KMS-11 (cell line): ENCODE measurements at regions not wholly inside any gene's neighbourhood (a gene's known extent, or its start where the extent isn't known, plus 50 kb on each side); places are given as distances from the start of the nearest gene placed in this dataset.

Source experiments
- H2AFZ ChIP-seq: fragments of 200-600 bp; sonication (generic); 2 replicates; pipeline ENCODE4 v1.6.1; 2016; ENCODE audit warnings: antibody characterized with exemption, mixed run types, low read depth
- H3K27ac ChIP-seq: fragments of 200-600 bp; sonication (generic); 2 replicates; pipeline ENCODE4 v1.6.1; 2016; ENCODE audit warnings: mild to moderate bottlenecking, mixed run types
- H3K27me3 ChIP-seq: fragments of 200-600 bp; sonication (generic); 2 replicates; pipeline ENCODE4 v1.6.1; 2017; ENCODE audit warnings: mild to moderate bottlenecking, low read depth, mixed run types, moderate library complexity; ENCODE audit not compliant: insufficient read depth
- H3K36me3 ChIP-seq: fragments of 200-600 bp; sonication (generic); 2 replicates; pipeline ENCODE4 v1.6.1; 2017; ENCODE audit warnings: mild to moderate bottlenecking, mixed run types; ENCODE audit not compliant: insufficient read depth
- H3K4me1 ChIP-seq: fragments of 200-600 bp; sonication (generic); 2 replicates; pipeline ENCODE4 v1.6.1; 2016; ENCODE audit warnings: mild to moderate bottlenecking, low read depth, mixed run types; ENCODE audit not compliant: poor library complexity, severe bottlenecking
- H3K4me2 ChIP-seq: fragments of 200-600 bp; sonication (generic); 2 replicates; pipeline ENCODE4 v1.7.0; 2016; ENCODE audit warnings: mild to moderate bottlenecking, mixed run types
- H3K4me3 ChIP-seq: fragments of 200-600 bp; sonication (generic); IDR thresholded peaks from 2 replicates; pipeline ENCODE4 v1.6.1; 2017; ENCODE audit warnings: low read depth, low read length, mixed read lengths; ENCODE audit not compliant: insufficient read depth
- H3K79me2 ChIP-seq: fragments of 200-600 bp; sonication (generic); 2 replicates; pipeline ENCODE4 v1.6.1; 2016; ENCODE audit warnings: low read depth, mixed run types; ENCODE audit not compliant: insufficient read depth
- H3K9ac ChIP-seq: fragments of 200-600 bp; sonication (generic); 2 replicates; pipeline ENCODE4 v1.6.1; 2016; ENCODE audit warnings: mild to moderate bottlenecking, mixed run types
- H4K20me1 ChIP-seq: fragments of 200-600 bp; sonication (generic); 2 replicates; pipeline ENCODE4 v1.6.1; 2016; ENCODE audit warnings: mild to moderate bottlenecking, mixed run types; ENCODE audit not compliant: insufficient read depth
- TF ChIP-seq, protein P1 (sequence below): fragments of 200-600 bp; sonication (generic); conservative IDR thresholded peaks from 2 replicates; pipeline ENCODE4 v1.6.1; 2017; ENCODE audit warnings: low read depth, mild to moderate bottlenecking, antibody characterized with exemption, low read length, moderate library complexity, mixed read lengths

DNA sequence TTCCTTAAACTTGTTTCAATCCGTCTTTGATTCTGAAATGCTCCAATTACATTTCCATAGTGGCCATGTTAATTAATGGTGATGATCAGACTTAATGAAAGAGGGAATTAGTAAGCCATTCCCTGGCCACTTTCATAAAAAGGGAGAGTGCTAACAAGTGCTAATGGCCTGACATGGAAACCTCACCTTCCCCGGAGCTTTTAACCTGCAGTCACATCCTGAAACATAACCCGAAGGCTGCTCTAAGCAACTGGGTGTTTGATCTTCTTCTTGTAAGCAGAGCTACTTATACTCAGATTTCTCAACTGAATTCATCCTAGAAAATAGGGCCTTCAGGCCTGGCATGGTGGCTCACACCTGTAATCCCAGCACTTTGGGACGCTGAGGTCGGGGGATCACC, 67.1 kb upstream of the ZMYND8 start:
- H3K4me3 ChIP-seq, result no peak overlapping the region
- H3K9ac ChIP-seq, result no peak overlapping the region
- H3K27ac ChIP-seq, result no peak overlapping the region
- no peaks in the 10 kb centered on the region for H3K36me3 ChIP-seq
- no peaks in the 10 kb centered on the region for H3K4me1 ChIP-seq
- no peaks in the 10 kb centered on the region for H3K27me3 ChIP-seq
- H2AFZ ChIP-seq, result no peak overlapping the region
- H4K20me1 ChIP-seq, result no peaks in the 10 kb centered on the region
- H3K79me2 ChIP-seq, result no peaks in the 10 kb centered on the region
- TF ChIP-seq, protein P1, sequence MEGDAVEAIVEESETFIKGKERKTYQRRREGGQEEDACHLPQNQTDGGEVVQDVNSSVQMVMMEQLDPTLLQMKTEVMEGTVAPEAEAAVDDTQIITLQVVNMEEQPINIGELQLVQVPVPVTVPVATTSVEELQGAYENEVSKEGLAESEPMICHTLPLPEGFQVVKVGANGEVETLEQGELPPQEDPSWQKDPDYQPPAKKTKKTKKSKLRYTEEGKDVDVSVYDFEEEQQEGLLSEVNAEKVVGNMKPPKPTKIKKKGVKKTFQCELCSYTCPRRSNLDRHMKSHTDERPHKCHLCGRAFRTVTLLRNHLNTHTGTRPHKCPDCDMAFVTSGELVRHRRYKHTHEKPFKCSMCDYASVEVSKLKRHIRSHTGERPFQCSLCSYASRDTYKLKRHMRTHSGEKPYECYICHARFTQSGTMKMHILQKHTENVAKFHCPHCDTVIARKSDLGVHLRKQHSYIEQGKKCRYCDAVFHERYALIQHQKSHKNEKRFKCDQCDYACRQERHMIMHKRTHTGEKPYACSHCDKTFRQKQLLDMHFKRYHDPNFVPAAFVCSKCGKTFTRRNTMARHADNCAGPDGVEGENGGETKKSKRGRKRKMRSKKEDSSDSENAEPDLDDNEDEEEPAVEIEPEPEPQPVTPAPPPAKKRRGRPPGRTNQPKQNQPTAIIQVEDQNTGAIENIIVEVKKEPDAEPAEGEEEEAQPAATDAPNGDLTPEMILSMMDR, result no peak
- H3K4me2 ChIP-seq, result no peak overlapping the region

DNA sequence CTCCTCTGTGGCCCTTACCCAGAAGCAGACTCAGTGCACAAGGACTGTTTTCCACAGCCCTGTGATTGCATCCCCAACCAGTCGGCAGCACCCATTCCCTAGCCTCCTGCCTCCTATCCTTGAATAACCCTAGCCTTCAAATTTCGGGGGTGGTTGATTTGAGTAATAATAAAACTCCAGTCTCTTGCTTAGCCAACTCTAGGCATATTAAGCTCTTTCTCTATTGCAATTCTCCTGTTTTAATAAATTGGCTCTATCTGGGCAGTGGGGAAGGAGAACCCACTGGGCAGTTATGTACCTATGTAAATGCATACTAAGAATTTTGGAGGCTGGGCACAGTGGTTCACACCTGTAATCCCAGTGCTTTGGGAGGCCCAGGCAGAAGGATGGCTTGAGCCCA, 70.6 kb upstream of the ZMYND8 start:
- Histone ChIP-seq H2AFZ (no peak overlapping the region), H3K4me1 (no peaks in the 10 kb centered on the region), H3K9ac (no peak overlapping the region), H4K20me1 (no peaks in the 10 kb centered on the region), H3K27me3 (no peaks in the 10 kb centered on the region), H3K36me3 (no peaks in the 10 kb centered on the region), H3K4me2 (no peak overlapping the region), H3K4me3 (no peak overlapping the region), H3K27ac (no peak overlapping the region), H3K79me2 (no peaks in the 10 kb centered on the region)
- TF ChIP-seq, protein P1, result no peak

DNA sequence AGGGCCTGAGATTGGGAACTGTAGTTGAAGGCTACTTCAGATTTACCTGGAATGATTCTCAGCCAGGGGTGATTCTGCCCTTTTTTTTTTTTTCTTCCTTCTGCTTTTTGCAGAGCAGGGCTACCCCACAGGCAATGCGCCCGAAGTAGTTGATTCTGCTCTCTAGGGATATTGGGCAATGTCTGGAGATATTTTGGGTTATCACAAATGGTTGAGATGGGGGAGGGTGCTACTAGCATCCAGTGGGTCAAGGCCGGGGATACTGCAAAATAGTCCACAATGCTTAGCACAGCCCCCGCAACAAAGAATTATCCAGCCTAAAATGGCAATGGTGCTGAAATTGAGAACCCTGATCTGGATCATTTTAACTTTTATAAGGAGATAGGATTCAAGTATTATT, 71.2 kb upstream of the ZMYND8 start:
- H3K79me2 ChIP-seq, result no peaks in the 10 kb centered on the region
- no peak overlapping the region for H2AFZ ChIP-seq
- H3K27me3 ChIP-seq, result no peaks in the 10 kb centered on the region
- no peak overlapping the region for H3K4me3 ChIP-seq
- no peaks in the 10 kb centered on the region for H3K36me3 ChIP-seq
- no peak overlapping the region for H3K9ac ChIP-seq
- H4K20me1 ChIP-seq, result no peaks in the 10 kb centered on the region
- no peak overlapping the region for H3K4me2 ChIP-seq
- TF ChIP-seq, protein P1, result no peak
- H3K27ac ChIP-seq, result no peak overlapping the region
- H3K4me1 ChIP-seq, result no peaks in the 10 kb centered on the region

DNA sequence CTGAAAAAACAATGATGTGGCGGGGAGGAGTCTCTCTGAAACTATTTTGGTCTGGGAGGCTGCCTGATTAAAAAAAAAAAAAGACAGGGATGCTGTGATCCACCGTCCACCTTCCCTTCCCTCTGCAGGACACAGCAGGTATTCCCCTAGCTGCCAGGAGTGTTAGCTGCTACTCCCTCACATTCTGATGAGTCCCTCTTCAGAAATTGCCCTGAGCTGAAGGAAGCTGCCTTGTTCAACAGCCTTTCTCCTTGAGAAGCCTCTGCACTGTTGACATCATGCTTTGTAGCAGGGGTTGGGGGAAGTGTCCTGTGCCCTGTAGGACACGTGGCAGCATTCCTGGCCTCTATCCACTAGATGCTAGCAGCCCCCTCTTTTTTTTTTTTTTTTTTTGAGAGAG, 71.7 kb upstream of the ZMYND8 start:
- no peak overlapping the region for H3K9ac ChIP-seq
- H4K20me1 ChIP-seq, result no peaks in the 10 kb centered on the region
- no peaks in the 10 kb centered on the region for H3K4me1 ChIP-seq
- H3K79me2 ChIP-seq, result no peaks in the 10 kb centered on the region
- no peaks in the 10 kb centered on the region for H3K36me3 ChIP-seq
- no peaks in the 10 kb centered on the region for H3K27me3 ChIP-seq
- no peak overlapping the region for H3K4me2 ChIP-seq
- H3K27ac ChIP-seq, result no peak overlapping the region
- no peak overlapping the region for H3K4me3 ChIP-seq
- TF ChIP-seq, protein P1, result no peak
- H2AFZ ChIP-seq, result no peak overlapping the region
